DOHH2 (cell line): ENCODE measurements at regions not wholly inside any gene's neighbourhood (a gene's known extent, or its start where the extent isn't known, plus 50 kb on each side); places are given as distances from the start of the nearest gene placed in this dataset.

Experiments
- H3F3A ChIP-seq: fragments of 200-600 bp; sonication (generic), shearing (Covaris generic); 2 replicates; pipeline ENCODE4 v1.6.0; 2016; ENCODE audit warnings: antibody characterized with exemption, mild to moderate bottlenecking; ENCODE audit not compliant: control insufficient read depth, insufficient read depth
- H3K27ac ChIP-seq: fragments of 200-600 bp; sonication (generic); 2 replicates; pipeline ENCODE4 v1.5.1; 2014; ENCODE audit warnings: low read depth, mild to moderate bottlenecking, low read length, moderate library complexity
- H3K27me3 ChIP-seq: fragments of 200-600 bp; sonication (generic); 2 replicates; pipeline ENCODE4 v1.6.1; 2014; ENCODE audit warnings: mild to moderate bottlenecking, low read length, mixed read lengths; ENCODE audit not compliant: control insufficient read depth
- H3K36me3 ChIP-seq: fragments of 200-600 bp; sonication (generic); 2 replicates; pipeline ENCODE4 v1.6.1; 2014; ENCODE audit warnings: mild to moderate bottlenecking, low read length, moderate library complexity, mixed read lengths; ENCODE audit not compliant: control insufficient read depth
- H3K4me1 ChIP-seq: fragments of 200-600 bp; sonication (generic); 2 replicates; pipeline ENCODE4 v1.6.1; 2014; ENCODE audit warnings: mild to moderate bottlenecking, low read length, mixed read lengths; ENCODE audit not compliant: control insufficient read depth
- H3K4me2 ChIP-seq: fragments of 200-600 bp; sonication (generic); 2 replicates; pipeline ENCODE4 v1.6.0; 2014; ENCODE audit warnings: mild to moderate bottlenecking, low read length, moderate library complexity
- H3K4me3 ChIP-seq: fragments of 200-600 bp; sonication (generic); 2 replicates; pipeline ENCODE4 v1.5.1; 2014; ENCODE audit warnings: mild to moderate bottlenecking, low read length, mixed read lengths
- H3K79me2 ChIP-seq: fragments of 200-600 bp; sonication (generic); 2 replicates; pipeline ENCODE4 v1.6.1; 2014; ENCODE audit warnings: mild to moderate bottlenecking, low read length, mixed read lengths; ENCODE audit not compliant: control insufficient read depth
- H3K9me2 ChIP-seq: fragments of 200-600 bp; sonication (generic); replicated peaks from 2 replicates; pipeline ENCODE4 v1.6.1; 2014; ENCODE audit warnings: mild to moderate bottlenecking, low read length, mixed read lengths; ENCODE audit not compliant: control insufficient read depth
- H3K9me3 ChIP-seq: fragments of 200-600 bp; sonication (generic); 2 replicates; pipeline ENCODE4 v1.6.1; 2014; ENCODE audit warnings: antibody characterized with exemption, low read length, mixed read lengths; ENCODE audit not compliant: control insufficient read depth, insufficient read depth
- H4K20me1 ChIP-seq: fragments of 200-600 bp; sonication (generic); 2 replicates; pipeline ENCODE4 v1.6.0; 2014; ENCODE audit warnings: low read depth, mild to moderate bottlenecking, antibody characterized with exemption, low read length, moderate library complexity; ENCODE audit not compliant: control insufficient read depth, insufficient read depth
- EZH2phosphoT487 ChIP-seq: fragments of 200-600 bp; sonication (generic); IDR thresholded peaks from 2 replicates; pipeline ENCODE4 v1.6.1; 2017; ENCODE audit warnings: borderline replicate concordance, mild to moderate bottlenecking, antibody characterized with exemption, low read length, moderate library complexity, mixed read lengths
- TF ChIP-seq, protein P1 (sequence below): fragments of 200-600 bp; sonication (generic); IDR thresholded peaks from one replicate; pipeline ENCODE4 v1.5.1; 2014; ENCODE audit warnings: antibody characterized with exemption, mild to moderate bottlenecking, low read depth, low read length; ENCODE audit not compliant: poor library complexity, severe bottlenecking

DNA sequence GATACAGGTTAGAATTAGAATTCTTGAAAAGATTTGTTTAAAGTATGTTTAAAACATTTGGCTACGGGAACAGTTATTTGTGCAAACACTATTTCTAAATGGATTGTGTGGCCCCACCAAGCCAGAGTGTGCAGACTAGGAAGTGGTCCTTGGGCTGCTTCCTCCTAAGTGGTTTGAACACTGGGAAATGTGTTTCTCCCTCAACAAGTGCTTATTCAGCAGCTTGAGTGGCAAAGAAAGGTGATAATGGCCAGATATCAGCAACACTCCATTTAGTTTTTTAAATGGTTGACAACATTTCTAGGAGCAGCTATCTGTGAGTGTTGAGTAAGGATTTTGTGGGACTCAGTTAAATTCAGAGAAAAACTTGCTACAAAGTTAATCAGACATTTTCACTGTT is 141.4 kb upstream of the LNX1 start:
- Histone ChIP-seq H3K4me2 (no peak overlapping the region), H3K27ac (no peak overlapping the region), H3F3A (no peaks in the 10 kb centered on the region), H3K4me1 (no peaks in the 10 kb centered on the region), H4K20me1 (no peaks in the 10 kb centered on the region), H3K27me3 (no peaks in the 10 kb centered on the region), H3K9me3 (no peaks in the 10 kb centered on the region; the same call in 1 of the 2 replicates), H3K4me3 (no peak overlapping the region), H3K36me3 (no peaks in the 10 kb centered on the region), H3K9me2 (no peaks in the 10 kb centered on the region), H3K79me2 (no peaks in the 10 kb centered on the region)
- TF ChIP-seq, protein P1, sequence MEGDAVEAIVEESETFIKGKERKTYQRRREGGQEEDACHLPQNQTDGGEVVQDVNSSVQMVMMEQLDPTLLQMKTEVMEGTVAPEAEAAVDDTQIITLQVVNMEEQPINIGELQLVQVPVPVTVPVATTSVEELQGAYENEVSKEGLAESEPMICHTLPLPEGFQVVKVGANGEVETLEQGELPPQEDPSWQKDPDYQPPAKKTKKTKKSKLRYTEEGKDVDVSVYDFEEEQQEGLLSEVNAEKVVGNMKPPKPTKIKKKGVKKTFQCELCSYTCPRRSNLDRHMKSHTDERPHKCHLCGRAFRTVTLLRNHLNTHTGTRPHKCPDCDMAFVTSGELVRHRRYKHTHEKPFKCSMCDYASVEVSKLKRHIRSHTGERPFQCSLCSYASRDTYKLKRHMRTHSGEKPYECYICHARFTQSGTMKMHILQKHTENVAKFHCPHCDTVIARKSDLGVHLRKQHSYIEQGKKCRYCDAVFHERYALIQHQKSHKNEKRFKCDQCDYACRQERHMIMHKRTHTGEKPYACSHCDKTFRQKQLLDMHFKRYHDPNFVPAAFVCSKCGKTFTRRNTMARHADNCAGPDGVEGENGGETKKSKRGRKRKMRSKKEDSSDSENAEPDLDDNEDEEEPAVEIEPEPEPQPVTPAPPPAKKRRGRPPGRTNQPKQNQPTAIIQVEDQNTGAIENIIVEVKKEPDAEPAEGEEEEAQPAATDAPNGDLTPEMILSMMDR = no peak
- no peak for TF ChIP-seq EZH2phosphoT487

DNA sequence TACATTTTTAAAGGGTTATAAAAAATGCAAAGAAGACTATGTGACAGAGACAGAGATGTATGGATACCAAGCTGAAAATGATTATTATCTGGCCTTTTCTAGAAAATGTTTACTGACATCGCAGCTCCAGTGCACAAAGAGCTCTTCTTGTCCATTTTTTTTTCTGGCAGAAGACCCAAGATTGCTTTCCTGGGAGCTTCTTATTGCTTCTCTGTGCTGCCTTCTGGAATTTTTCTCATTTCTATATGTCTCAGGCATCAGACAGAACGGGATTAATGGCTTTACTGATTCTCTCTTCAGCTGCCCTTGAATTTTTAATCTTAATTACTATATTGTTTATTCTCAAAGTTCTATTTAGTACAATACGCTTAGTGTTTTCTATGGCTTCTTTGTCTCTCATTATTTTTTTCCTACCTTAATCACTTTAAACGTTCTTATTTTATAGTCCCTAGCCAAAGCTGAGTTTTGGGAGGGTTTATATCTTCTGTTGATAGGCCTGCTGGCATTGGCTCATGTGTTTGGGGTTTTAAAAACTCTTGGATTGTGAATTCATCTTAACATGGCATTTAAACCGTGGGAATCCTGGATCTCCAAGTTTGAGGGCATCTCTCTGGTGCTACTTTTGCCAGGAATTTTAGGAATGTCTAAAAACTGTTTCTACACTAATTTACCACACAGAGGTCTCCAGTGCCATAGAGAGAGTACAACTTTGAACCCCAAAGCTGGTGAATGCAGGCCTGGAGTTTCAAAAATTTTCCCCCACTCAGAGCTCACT is 138.9 kb upstream of the LNX1 start:
- Histone ChIP-seq H3K27ac (no peak overlapping the region), H3F3A (no peaks in the 10 kb centered on the region), H3K79me2 (no peaks in the 10 kb centered on the region), H3K9me3 (no peaks in the 10 kb centered on the region), H3K9me2 (no peaks in the 10 kb centered on the region), H3K36me3 (no peaks in the 10 kb centered on the region), H3K4me1 (no peaks in the 10 kb centered on the region), H4K20me1 (no peaks in the 10 kb centered on the region), H3K27me3 (no peaks in the 10 kb centered on the region), H3K4me3 (no peak overlapping the region), H3K4me2 (no peak overlapping the region)
- TF ChIP-seq, protein P1 = no peak
- TF ChIP-seq EZH2phosphoT487 = no peak

DNA sequence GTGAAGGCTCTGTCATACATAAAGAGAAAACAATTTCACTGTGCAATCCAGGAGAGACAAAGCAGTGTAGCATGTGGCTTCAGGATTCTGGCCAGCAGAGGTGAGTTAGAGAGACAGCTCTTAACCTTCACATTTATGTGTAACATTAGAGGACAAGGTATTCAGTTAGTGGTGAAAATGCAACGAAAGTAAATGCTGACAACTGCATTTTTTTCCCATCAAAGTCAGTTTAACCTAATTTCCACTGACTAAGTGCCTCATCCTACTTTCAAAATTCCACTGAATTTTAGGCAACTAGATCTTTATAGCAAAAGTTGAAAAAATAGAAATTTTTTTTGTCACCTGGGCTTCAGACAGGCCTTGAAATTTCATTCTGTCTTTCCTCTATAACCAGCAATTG is 130.8 kb upstream of the LNX1 start:
- H3K9me3 ChIP-seq = no peaks in the 10 kb centered on the region
- no peaks in the 10 kb centered on the region for H3K36me3 ChIP-seq
- no peaks in the 10 kb centered on the region for H4K20me1 ChIP-seq
- no peaks in the 10 kb centered on the region for H3K4me1 ChIP-seq
- TF ChIP-seq EZH2phosphoT487 = no peak
- TF ChIP-seq, protein P1 = no peak
- no peak overlapping the region for H3K27ac ChIP-seq
- H3K27me3 ChIP-seq = no peaks in the 10 kb centered on the region
- no peak overlapping the region for H3K4me2 ChIP-seq
- no peaks in the 10 kb centered on the region for H3K79me2 ChIP-seq
- no peaks in the 10 kb centered on the region for H3F3A ChIP-seq
- no peaks in the 10 kb centered on the region for H3K9me2 ChIP-seq
- H3K4me3 ChIP-seq = no peak overlapping the region
